ENCODE measurements at regions not wholly inside any gene's neighbourhood (a gene's known extent, or its start where the extent isn't known, plus 50 kb on each side); places are given as distances from the start of the nearest gene placed in this dataset.

- TF ChIP-seq CTCF (IDR thresholded peaks at IDR 0.05), result no peak
- TF ChIP-seq EZH2 (IDR thresholded peaks at IDR 0.05; ENCODE audit: borderline replicate concordance, insufficient read depth, low read depth, low read length, poor library complexity, severe bottlenecking), result no peak
These were observed 522.4 kb downstream of the RAB28 start for GRCh38 chr4:12961713-12962112.

All from B cell (primary cell).